ENCODE measurements at regions not wholly inside any gene's neighbourhood (a gene's known extent, or its start where the extent isn't known, plus 50 kb on each side); places are given as distances from the start of the nearest gene placed in this dataset.
"Not testable (repeated sequence)": the region's sequence is repeated elsewhere in the genome, so short reads cannot be mapped to it uniquely, and the experiment has no call there.

DNA sequence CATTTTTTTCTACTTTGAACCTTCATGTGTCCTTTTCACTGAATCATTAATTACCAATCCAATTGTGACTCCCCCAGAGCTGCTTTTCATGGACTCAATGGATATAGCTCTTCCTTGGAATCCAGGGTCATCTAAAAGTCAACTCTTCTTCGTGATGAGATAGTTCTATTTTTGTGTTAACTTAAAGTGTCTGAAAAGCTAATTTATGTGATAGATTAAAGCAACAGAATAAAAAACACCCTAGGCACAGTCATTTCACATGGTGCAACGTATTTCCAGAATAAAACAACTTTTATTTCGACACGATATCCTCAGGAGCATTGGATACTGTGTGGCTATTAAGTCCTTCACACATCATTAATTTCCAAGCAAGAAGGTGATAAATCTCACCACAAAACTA, 250.6 kb upstream of the SPHKAP start:
- Histone ChIP-seq H3K79me2 (ENCODE audit: insufficient read depth, low read length) (no peaks in the 10 kb centered on the region), H3K9me2 (replicated peaks; ENCODE audit: insufficient read depth, low read length) (no peaks in the 10 kb centered on the region), H3K36me3 (ENCODE audit: low read length) (no peaks in the 10 kb centered on the region), H3K4me2 (ENCODE audit: low read depth, low read length, poor library complexity, severe bottlenecking) (no peak overlapping the region), H3K27ac (ENCODE audit: low read depth, low read length) (no peak overlapping the region), H3K9ac (ENCODE audit: low read length) (no peak overlapping the region), H3K4me3 (ENCODE audit: insufficient read depth, low read length, poor library complexity, severe bottlenecking) (no peak overlapping the region), H3K9me3 (ENCODE audit: insufficient read depth, low read length) (no peaks in the 10 kb centered on the region), H3F3A (ENCODE audit: insufficient read depth) (no peaks in the 10 kb centered on the region), H4K20me1 (ENCODE audit: low read depth, low read length) (no peaks in the 10 kb centered on the region), H3K27me3 (ENCODE audit: low read length) (no peaks in the 10 kb centered on the region), H2AFZ (ENCODE audit: low read depth, low read length, severe bottlenecking) (no peak overlapping the region)
- TF ChIP-seq, protein P1, sequence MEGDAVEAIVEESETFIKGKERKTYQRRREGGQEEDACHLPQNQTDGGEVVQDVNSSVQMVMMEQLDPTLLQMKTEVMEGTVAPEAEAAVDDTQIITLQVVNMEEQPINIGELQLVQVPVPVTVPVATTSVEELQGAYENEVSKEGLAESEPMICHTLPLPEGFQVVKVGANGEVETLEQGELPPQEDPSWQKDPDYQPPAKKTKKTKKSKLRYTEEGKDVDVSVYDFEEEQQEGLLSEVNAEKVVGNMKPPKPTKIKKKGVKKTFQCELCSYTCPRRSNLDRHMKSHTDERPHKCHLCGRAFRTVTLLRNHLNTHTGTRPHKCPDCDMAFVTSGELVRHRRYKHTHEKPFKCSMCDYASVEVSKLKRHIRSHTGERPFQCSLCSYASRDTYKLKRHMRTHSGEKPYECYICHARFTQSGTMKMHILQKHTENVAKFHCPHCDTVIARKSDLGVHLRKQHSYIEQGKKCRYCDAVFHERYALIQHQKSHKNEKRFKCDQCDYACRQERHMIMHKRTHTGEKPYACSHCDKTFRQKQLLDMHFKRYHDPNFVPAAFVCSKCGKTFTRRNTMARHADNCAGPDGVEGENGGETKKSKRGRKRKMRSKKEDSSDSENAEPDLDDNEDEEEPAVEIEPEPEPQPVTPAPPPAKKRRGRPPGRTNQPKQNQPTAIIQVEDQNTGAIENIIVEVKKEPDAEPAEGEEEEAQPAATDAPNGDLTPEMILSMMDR (IDR thresholded peaks at IDR 0.05; ENCODE audit: insufficient read depth, low read length, poor library complexity, severe bottlenecking): no peak
- no peak for TF ChIP-seq EZH2phosphoT487 (conservative IDR thresholded peaks at IDR 0.05; ENCODE audit: low read length)

- no peaks in the 10 kb centered on the region for H3F3A ChIP-seq (ENCODE audit: insufficient read depth)
- no peaks in the 10 kb centered on the region for H3K9me2 ChIP-seq (replicated peaks; ENCODE audit: insufficient read depth, low read length)
- no peak overlapping the region for H3K27ac ChIP-seq (ENCODE audit: low read depth, low read length)
- no peak overlapping the region for H3K4me3 ChIP-seq (ENCODE audit: insufficient read depth, low read length, poor library complexity, severe bottlenecking)
- no peaks in the 10 kb centered on the region for H3K36me3 ChIP-seq (ENCODE audit: low read length)
- no peaks in the 10 kb centered on the region for H3K79me2 ChIP-seq (ENCODE audit: insufficient read depth, low read length)
- H2AFZ ChIP-seq (ENCODE audit: low read depth, low read length, severe bottlenecking): no peak overlapping the region
- H3K9me3 ChIP-seq (ENCODE audit: insufficient read depth, low read length): no peaks in the 10 kb centered on the region
- no peaks in the 10 kb centered on the region for H3K27me3 ChIP-seq (ENCODE audit: low read length)
- H3K9ac ChIP-seq (ENCODE audit: low read length): no peak overlapping the region
- H3K4me2 ChIP-seq (ENCODE audit: low read depth, low read length, poor library complexity, severe bottlenecking): no peak overlapping the region
- no peaks in the 10 kb centered on the region for H4K20me1 ChIP-seq (ENCODE audit: low read depth, low read length)
- TF ChIP-seq, protein P1 (IDR thresholded peaks at IDR 0.05; ENCODE audit: insufficient read depth, low read length, poor library complexity, severe bottlenecking): no peak
- no peak for TF ChIP-seq EZH2phosphoT487 (conservative IDR thresholded peaks at IDR 0.05; ENCODE audit: low read length)
These were observed 249.5 kb upstream of the SPHKAP start for GRCh38 chr2:228430986-228431385.

DNA sequence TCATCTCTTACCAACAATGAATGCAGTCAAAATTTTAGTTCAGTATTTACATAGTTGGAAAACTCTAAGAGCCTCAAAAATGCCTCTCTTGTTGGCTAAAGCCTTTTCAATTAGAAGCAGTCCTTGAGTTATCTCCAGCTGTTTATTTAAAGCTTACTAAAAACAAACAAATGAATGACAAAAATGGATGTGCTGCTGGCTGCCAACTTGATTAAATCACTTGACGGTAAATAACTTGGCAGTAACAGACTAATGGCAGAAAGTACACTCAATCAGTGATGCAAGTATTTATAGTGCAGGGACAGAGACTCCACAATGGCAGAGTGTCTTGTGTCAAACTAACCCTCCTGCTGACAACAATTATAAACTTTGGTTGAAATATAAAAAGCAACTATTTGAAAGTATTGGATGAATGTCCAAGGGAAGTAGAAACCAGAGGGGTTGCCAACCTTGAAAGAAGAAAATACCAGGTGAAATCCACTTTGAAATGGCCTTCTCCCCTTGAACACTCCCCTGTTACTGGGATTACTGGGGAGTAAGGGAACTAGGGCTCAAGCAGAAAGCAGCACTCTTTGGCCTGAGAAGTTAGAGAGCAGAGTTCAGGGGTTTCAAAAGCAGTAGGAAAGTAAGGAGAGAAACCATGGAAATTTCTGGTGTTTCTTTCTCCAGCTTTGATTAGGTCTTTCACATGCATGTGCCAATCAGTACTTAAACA, 245.2 kb upstream of the SPHKAP start:
- H3F3A ChIP-seq (ENCODE audit: insufficient read depth): no peaks in the 10 kb centered on the region
- no peak overlapping the region for H3K4me3 ChIP-seq (ENCODE audit: insufficient read depth, low read length, poor library complexity, severe bottlenecking)
- no peak overlapping the region for H3K9ac ChIP-seq (ENCODE audit: low read length)
- H3K27ac ChIP-seq (ENCODE audit: low read depth, low read length): no peak overlapping the region
- no peaks in the 10 kb centered on the region for H3K27me3 ChIP-seq (ENCODE audit: low read length)
- no peak overlapping the region for H2AFZ ChIP-seq (ENCODE audit: low read depth, low read length, severe bottlenecking)
- no peaks in the 10 kb centered on the region for H3K9me2 ChIP-seq (replicated peaks; ENCODE audit: insufficient read depth, low read length)
- no peaks in the 10 kb centered on the region for H3K79me2 ChIP-seq (ENCODE audit: insufficient read depth, low read length)
- no peaks in the 10 kb centered on the region for H4K20me1 ChIP-seq (ENCODE audit: low read depth, low read length)
- H3K9me3 ChIP-seq (ENCODE audit: insufficient read depth, low read length): no peaks in the 10 kb centered on the region
- no peaks in the 10 kb centered on the region for H3K36me3 ChIP-seq (ENCODE audit: low read length)
- TF ChIP-seq EZH2phosphoT487 (conservative IDR thresholded peaks at IDR 0.05; ENCODE audit: low read length): no peak
- TF ChIP-seq, protein P1 (IDR thresholded peaks at IDR 0.05; ENCODE audit: insufficient read depth, low read length, poor library complexity, severe bottlenecking): no peak
- no peak overlapping the region for H3K4me2 ChIP-seq (ENCODE audit: low read depth, low read length, poor library complexity, severe bottlenecking)

- H3F3A ChIP-seq (ENCODE audit: insufficient read depth); H3K36me3 ChIP-seq (ENCODE audit: low read length): not testable (repeated sequence)
These were observed 244.0 kb upstream of the SPHKAP start for GRCh38 chr2:228425411-228426060.

More at GRCh38 chr2:228425411-228426060, 244.0 kb upstream of the SPHKAP start:
- not testable (repeated sequence) for H3K9ac ChIP-seq (ENCODE audit: low read length); H3K4me2 ChIP-seq (ENCODE audit: low read depth, low read length, poor library complexity, severe bottlenecking); H3K27me3 ChIP-seq (ENCODE audit: low read length); H3K9me2 ChIP-seq (replicated peaks; ENCODE audit: insufficient read depth, low read length); H3K27ac ChIP-seq (ENCODE audit: low read depth, low read length); H3K9me3 ChIP-seq (ENCODE audit: insufficient read depth, low read length); H3K4me3 ChIP-seq (ENCODE audit: insufficient read depth, low read length, poor library complexity, severe bottlenecking); H3K79me2 ChIP-seq (ENCODE audit: insufficient read depth, low read length); H2AFZ ChIP-seq (ENCODE audit: low read depth, low read length, severe bottlenecking); H4K20me1 ChIP-seq (ENCODE audit: low read depth, low read length)
